Thyroid gland (tissue), 4 donors: ENCODE measurements at regions not wholly inside any gene's neighbourhood (a gene's known extent, or its start where the extent isn't known, plus 50 kb on each side); places are given as distances from the start of the nearest gene placed in this dataset.

Experiments
- DNase-seq, 2 donors: peaks; one replicate each; pipeline ENCODE4 v3.0.0-alpha.2; 2019
- H3K27ac ChIP-seq, 3 donors: fragments of 200-600 bp; sonication (generic); 1 replicate in 2 of 3; 2 replicates in 1 of 3; pipeline ENCODE4 v1.5.1; 2016 to 2019; ENCODE audit warnings: mild to moderate bottlenecking in 1 of 3, moderate library complexity in 1 of 3
- H3K27me3 ChIP-seq: fragments of 200-600 bp; sonication (generic); one replicate; pipeline ENCODE4 v1.5.1; 2019
- H3K36me3 ChIP-seq, 2 donors: fragments of 200-600 bp; sonication (generic); one replicate each; pipeline ENCODE4 v1.5.1; 2016 to 2019
- H3K4me1 ChIP-seq, 2 donors: fragments of 200-600 bp; sonication (generic); one replicate each; pipeline ENCODE4 v1.5.1; 2017 to 2019
- H3K4me3 ChIP-seq, 3 donors: fragments of 200-600 bp; sonication (generic); replicated peaks in 1 of 3; 1 replicate in 2 of 3; 2 replicates in 1 of 3; pipeline ENCODE4 v1.5.1; 2016; ENCODE audit warnings: mild to moderate bottlenecking in 1 of 3
- H3K9me3 ChIP-seq: fragments of 200-600 bp; sonication (generic); one replicate; pipeline ENCODE4 v1.5.1; 2017
- CTCF ChIP-seq, 6 experiments: fragments of 200-600 bp in 3 of 6; fragments of 450-650 bp in 3 of 6; sonication (generic) in 3 of 6; IDR thresholded peaks; one replicate each; pipeline ENCODE4 v1.5.1; 2016 to 2019; ENCODE audit warnings: antibody characterized with exemption in 6 of 6, mild to moderate bottlenecking in 2 of 6, inconsistent platforms in 1 of 6, moderate library complexity in 1 of 6
- POLR2A ChIP-seq, 2 donors: fragments of 450-650 bp; IDR thresholded peaks; one replicate each; pipeline ENCODE4 v1.6.1; 2017; ENCODE audit warnings: antibody characterized with exemption in 2 of 2, mild to moderate bottlenecking in 2 of 2, moderate library complexity in 1 of 2
- WGBS, 2 donors: methylation state at CpG; one replicate each; pipeline ENCODE4 v1.1.5; 2017; 5-methylcytosine and 5-hydroxymethylcytosine counted together
- intact Hi-C: fragments of 100-400 bp; cut with DNase I; formaldehyde crosslinking; loops from one replicate; pipeline ENCODE4 v1.15.1; 2023

GRCh38 chr9:119667163-119667562 is 297.9 kb upstream of the BRINP1 start:
- no peaks in the 10 kb centered on the region for H3K36me3 ChIP-seq
- TF ChIP-seq CTCF (IDR thresholded peaks at IDR 0.05), result peak in 2 of 6 experiments; percentile 16 to 17
- no peak for TF ChIP-seq POLR2A (IDR thresholded peaks at IDR 0.05)
- 73 to 91% methylated on average over 2 of the region's 2 CpGs for WGBS, 2 donors
- intact Hi-C loops, result no loop called here
- no peak overlapping the region for H3K4me3 ChIP-seq
- H3K27me3 ChIP-seq, result no peaks in the 10 kb centered on the region
- H3K27ac ChIP-seq, result no peak overlapping the region
- H3K4me1 ChIP-seq, result no peaks in the 10 kb centered on the region
- no peaks in the 10 kb centered on the region for H3K9me3 ChIP-seq
- peak in 1 of 2 donors; percentile 3 for DNase-seq

- H3K27me3 ChIP-seq, result no peaks in the 10 kb centered on the region
- no peak for DNase-seq
- H3K36me3 ChIP-seq, result no peaks in the 10 kb centered on the region
- WGBS, 2 donors, result 77 to 82% methylated on average over 4 of the region's 4 CpGs
- no peak for TF ChIP-seq POLR2A (IDR thresholded peaks at IDR 0.05)
- TF ChIP-seq CTCF (IDR thresholded peaks at IDR 0.05), result no peak
- no peaks in the 10 kb centered on the region for H3K4me1 ChIP-seq
- intact Hi-C loops, result no loop called here
- no peak overlapping the region for H3K4me3 ChIP-seq
- H3K27ac ChIP-seq, result no peak overlapping the region
- H3K9me3 ChIP-seq, result no peaks in the 10 kb centered on the region
These were observed 293.1 kb upstream of the BRINP1 start for GRCh38 chr9:119662329-119662728.

- 58 to 64% methylated on average over 5 of the region's 5 CpGs for WGBS, 2 donors
- Histone ChIP-seq H3K4me1 (no peaks in the 10 kb centered on the region), H3K4me3 (no peak overlapping the region), H3K36me3 (no peaks in the 10 kb centered on the region), H3K27me3 (no peaks in the 10 kb centered on the region), H3K27ac (no peak overlapping the region), H3K9me3 (no peaks in the 10 kb centered on the region)
- TF ChIP-seq CTCF (IDR thresholded peaks at IDR 0.05) (no peak), POLR2A (IDR thresholded peaks at IDR 0.05) (no peak)
- intact Hi-C loops, result no loop called here
- no peak for DNase-seq
These were observed 283.7 kb upstream of the BRINP1 start for GRCh38 chr9:119652931-119653330.

- intact Hi-C loops, result no loop called here
- DNase-seq, result no peak
- TF ChIP-seq CTCF (IDR thresholded peaks at IDR 0.05) (no peak), POLR2A (IDR thresholded peaks at IDR 0.05) (no peak)
- Histone ChIP-seq H3K9me3 (no peaks in the 10 kb centered on the region), H3K4me1 (no peaks in the 10 kb centered on the region), H3K27me3 (no peaks in the 10 kb centered on the region), H3K4me3 (no peak overlapping the region), H3K27ac (no peak overlapping the region), H3K36me3 (no peaks in the 10 kb centered on the region)
These were observed 280.0 kb upstream of the BRINP1 start for GRCh38 chr9:119649205-119649604.

- no peaks in the 10 kb centered on the region for H3K9me3 ChIP-seq
- no peak overlapping the region for H3K4me3 ChIP-seq
- no peak for TF ChIP-seq POLR2A (IDR thresholded peaks at IDR 0.05)
- TF ChIP-seq CTCF (IDR thresholded peaks at IDR 0.05), result no peak
- no peaks in the 10 kb centered on the region for H3K4me1 ChIP-seq
- no peaks in the 10 kb centered on the region for H3K36me3 ChIP-seq
- H3K27me3 ChIP-seq, result no peaks in the 10 kb centered on the region
- 53 to 56% methylated on average over 12 of the region's 12 CpGs for WGBS, 2 donors
- intact Hi-C loops, result no loop called here
- no peak for DNase-seq
- H3K27ac ChIP-seq, result no peak overlapping the region
These were observed 270.2 kb upstream of the BRINP1 start for GRCh38 chr9:119639287-119639955.
